GM10248 (cell line): ENCODE measurements at regions not wholly inside any gene's neighbourhood (a gene's known extent, or its start where the extent isn't known, plus 50 kb on each side); places are given as distances from the start of the nearest gene placed in this dataset.

Experiments
- CTCF ChIA-PET: fragments of 300-600 bp; sonication (Branson Sonifier 250); formaldehyde crosslinking; extraction: SDS; loops from one replicate; lab custom pipeline; 2021; ENCODE audit warnings: antibody characterized with exemption; lab: Yijun Ruan, JAX
- POLR2A ChIA-PET: fragments of 350-650 bp; sonication (Branson Sonifier 250); formaldehyde crosslinking; extraction: SDS; loops from one replicate; lab custom pipeline; 2020; ENCODE audit warnings: antibody characterized with exemption; lab: Yijun Ruan, JAX
- DNase-seq: peaks from one replicate; pipeline ENCODE4 v3.0.0; 2012; ENCODE audit errors: extremely low spot score
- CTCF ChIP-seq: IDR thresholded peaks from 2 replicates; pipeline ENCODE4 v1.5.1; 2012; ENCODE audit warnings: mild to moderate bottlenecking, low read depth; ENCODE audit errors: extremely low read depth, missing control alignments, control extremely low read depth

GRCh38 chr7:12917801-12918200 is 230.4 kb downstream of the ARL4A start:
- ChIA-PET CTCF (no interaction called here), POLR2A (no interaction called here)
- DNase-seq: no peak
- TF ChIP-seq CTCF: no peak

- POLR2A ChIA-PET: no interaction called here
- TF ChIP-seq CTCF: no peak
- CTCF ChIA-PET: interaction anchor here (1.4 kb wide), 1 partner anchor 13 kb away, joined by 3 read pairs; no protein-coding TSS in a partner anchor
- no peak for DNase-seq
These were observed 234.4 kb downstream of the ARL4A start for GRCh38 chr7:12921751-12922345.

GRCh38 chr7:12923971-12924370 is 236.5 kb downstream of the ARL4A start:
- TF ChIP-seq CTCF: no peak
- POLR2A ChIA-PET: no interaction called here
- DNase-seq: no peak
- CTCF ChIA-PET: interaction anchor here (0.8 to 1.6 kb wide), 3 partner anchors 10 to 24 kb away, joined by 3 to 6 read pairs (median 4); no protein-coding TSS in a partner anchor

GRCh38 chr7:12926206-12926605 is 238.8 kb downstream of the ARL4A start:
- no peak for DNase-seq
- TF ChIP-seq CTCF: no peak
- ChIA-PET CTCF (interaction anchor here (1.0 to 1.5 kb wide), 3 partner anchors 19 to 65 kb away, joined by 3 read pairs; no protein-coding TSS in a partner anchor), POLR2A (no interaction called here)

GRCh38 chr7:12927635-12928434 is 240.4 kb downstream of the ARL4A start:
- ChIA-PET POLR2A (no interaction called here), CTCF (no interaction called here)
- no peak for TF ChIP-seq CTCF
- no peak for DNase-seq

- ChIA-PET POLR2A (no interaction called here), CTCF (no interaction called here)
- TF ChIP-seq CTCF: no peak
- no peak for DNase-seq
These were observed 242.2 kb downstream of the ARL4A start for GRCh38 chr7:12929476-12930140.
